ENCODE measurements at regions not wholly inside any gene's neighbourhood (a gene's known extent, or its start where the extent isn't known, plus 50 kb on each side); places are given as distances from the start of the nearest gene placed in this dataset.

- DNase-seq (ENCODE audit: low spot score) = no peak
- in situ Hi-C loops (cut with MboI; ENCODE audit: low sequenced_read_pairs, unreplicated experiment) = no loop called here
These were observed 104.1 kb upstream of the SLC25A13 start for GRCh38 chr7:96426027-96426426.

GRCh38 chr7:96424411-96424810 is 102.5 kb upstream of the SLC25A13 start:
- no peak for TF ChIP-seq CTCF (IDR thresholded peaks at IDR 0.05; ENCODE audit: borderline replicate concordance, control extremely low read depth, extremely low read depth, insufficient read depth, missing control alignments)
- DNase-seq (ENCODE audit: low spot score) = no peak
- in situ Hi-C loops (cut with MboI; ENCODE audit: low sequenced_read_pairs, unreplicated experiment) = loop anchor here (25.0 kb wide), 1 partner anchor 613 kb away; no protein-coding TSS in a partner anchor

More at GRCh38 chr7:96426027-96426426, 104.1 kb upstream of the SLC25A13 start:
- TF ChIP-seq CTCF (IDR thresholded peaks at IDR 0.05; ENCODE audit: borderline replicate concordance, control extremely low read depth, extremely low read depth, insufficient read depth, missing control alignments) = no peak

GRCh38 chr7:96422388-96422787 is 100.5 kb upstream of the SLC25A13 start:
- in situ Hi-C loops (cut with MboI; ENCODE audit: low sequenced_read_pairs, unreplicated experiment) = loop anchor here (25.0 kb wide), 1 partner anchor 615 kb away; no protein-coding TSS in a partner anchor

GRCh38 chr7:96418581-96418980 is 96.7 kb upstream of the SLC25A13 start:
- in situ Hi-C loops (cut with MboI; ENCODE audit: low sequenced_read_pairs, unreplicated experiment) = loop anchor here (25.0 kb wide), 1 partner anchor 619 kb away; no protein-coding TSS in a partner anchor
- no peak for DNase-seq (ENCODE audit: low spot score)
- no peak for TF ChIP-seq CTCF (IDR thresholded peaks at IDR 0.05; ENCODE audit: borderline replicate concordance, control extremely low read depth, extremely low read depth, insufficient read depth, missing control alignments)

More at GRCh38 chr7:96422388-96422787, 100.5 kb upstream of the SLC25A13 start:
- no peak for TF ChIP-seq CTCF (IDR thresholded peaks at IDR 0.05; ENCODE audit: borderline replicate concordance, control extremely low read depth, extremely low read depth, insufficient read depth, missing control alignments)
- DNase-seq (ENCODE audit: low spot score) = no peak

- in situ Hi-C loops (cut with MboI; ENCODE audit: low sequenced_read_pairs, unreplicated experiment) = loop anchor here (25.0 kb wide), 1 partner anchor 620 kb away; no protein-coding TSS in a partner anchor
- no peak for TF ChIP-seq CTCF (IDR thresholded peaks at IDR 0.05; ENCODE audit: borderline replicate concordance, control extremely low read depth, extremely low read depth, insufficient read depth, missing control alignments)
These were observed 95.9 kb upstream of the SLC25A13 start for GRCh38 chr7:96417784-96418183.

GRCh38 chr7:96416599-96416998 is 94.7 kb upstream of the SLC25A13 start:
- in situ Hi-C loops (cut with MboI; ENCODE audit: low sequenced_read_pairs, unreplicated experiment) = loop anchor here (25.0 kb wide), 1 partner anchor 621 kb away; no protein-coding TSS in a partner anchor
- DNase-seq (ENCODE audit: low spot score) = no peak
- TF ChIP-seq CTCF (IDR thresholded peaks at IDR 0.05; ENCODE audit: borderline replicate concordance, control extremely low read depth, extremely low read depth, insufficient read depth, missing control alignments) = no peak

More at GRCh38 chr7:96417784-96418183, 95.9 kb upstream of the SLC25A13 start:
- no peak for DNase-seq (ENCODE audit: low spot score)

Data from GM13976 (cell line).